ENCODE measurements at regions not wholly inside any gene's neighbourhood (a gene's known extent, or its start where the extent isn't known, plus 50 kb on each side); places are given as distances from the start of the nearest gene placed in this dataset.
"Not testable (repeated sequence)": the region's sequence is repeated elsewhere in the genome, so short reads cannot be mapped to it uniquely, and the experiment has no call there.

- Mint-ChIP-seq H3K27ac (no peak overlapping the region), H3K4me3 (no peak overlapping the region), H3K36me3 (ENCODE audit: low read depth) (no peaks in the 10 kb centered on the region), H3K27me3 (ENCODE audit: low read depth) (no peaks in the 10 kb centered on the region), H3K4me1 (ENCODE audit: low read depth) (no peaks in the 10 kb centered on the region), H3K9me3 (ENCODE audit: insufficient read depth) (no peaks in the 10 kb centered on the region)
- POLR2A ChIA-PET, result no interaction called here
- no peak for ATAC-seq
- no peak for DNase-seq
- CTCF ChIA-PET, result no interaction called here
Measured at GRCh38 chr7:125241548-125241947, 311.9 kb upstream of the POT1 start.

GRCh38 chr7:125222596-125222995, 293.0 kb upstream of the POT1 start:
- ChIA-PET POLR2A (no interaction called here), CTCF (no interaction called here)
- H3K9me3 Mint-ChIP-seq (ENCODE audit: insufficient read depth), result no peaks in the 10 kb centered on the region
- H3K27me3 Mint-ChIP-seq (ENCODE audit: low read depth), result no peaks in the 10 kb centered on the region
- ATAC-seq, result no peak
- H3K27ac Mint-ChIP-seq, result no peak overlapping the region
- H3K4me1 Mint-ChIP-seq (ENCODE audit: low read depth), result no peaks in the 10 kb centered on the region
- DNase-seq, result no peak
- no peak overlapping the region for H3K4me3 Mint-ChIP-seq
- H3K36me3 Mint-ChIP-seq (ENCODE audit: low read depth), result no peaks in the 10 kb centered on the region

GRCh38 chr7:125218076-125218475, 288.5 kb upstream of the POT1 start:
- H3K36me3 Mint-ChIP-seq (ENCODE audit: low read depth), result no peaks in the 10 kb centered on the region
- H3K9me3 Mint-ChIP-seq (ENCODE audit: insufficient read depth), result peaks cover 4% of the 10 kb centered on the region
- CTCF ChIA-PET, result no interaction called here
- DNase-seq (no peak), ATAC-seq (no peak)
- POLR2A ChIA-PET, result no interaction called here
- H3K4me1 Mint-ChIP-seq (ENCODE audit: low read depth), result no peaks in the 10 kb centered on the region
- no peak overlapping the region for H3K4me3 Mint-ChIP-seq
- no peaks in the 10 kb centered on the region for H3K27me3 Mint-ChIP-seq (ENCODE audit: low read depth)
- H3K27ac Mint-ChIP-seq, result no peak overlapping the region

- no peaks in the 10 kb centered on the region for H3K27me3 Mint-ChIP-seq (ENCODE audit: low read depth)
- H3K9me3 Mint-ChIP-seq (ENCODE audit: insufficient read depth), result no peaks in the 10 kb centered on the region
- ChIA-PET POLR2A (no interaction called here), CTCF (no interaction called here)
- H3K36me3 Mint-ChIP-seq (ENCODE audit: low read depth), result no peaks in the 10 kb centered on the region
- no peak for ATAC-seq
- no peak overlapping the region for H3K4me3 Mint-ChIP-seq
- no peak overlapping the region for H3K27ac Mint-ChIP-seq
- H3K4me1 Mint-ChIP-seq (ENCODE audit: low read depth), result no peaks in the 10 kb centered on the region
- no peak for DNase-seq
Measured at GRCh38 chr7:125201002-125201401, 271.4 kb upstream of the POT1 start.

- no peak overlapping the region for H3K27ac Mint-ChIP-seq
- DNase-seq (no peak), ATAC-seq (no peak)
- ChIA-PET POLR2A (no interaction called here), CTCF (no interaction called here)
- no peaks in the 10 kb centered on the region for H3K9me3 Mint-ChIP-seq (ENCODE audit: insufficient read depth)
- H3K36me3 Mint-ChIP-seq (ENCODE audit: low read depth), result no peaks in the 10 kb centered on the region
- H3K27me3 Mint-ChIP-seq (ENCODE audit: low read depth), result no peaks in the 10 kb centered on the region
- H3K4me3 Mint-ChIP-seq, result no peak overlapping the region
- no peaks in the 10 kb centered on the region for H3K4me1 Mint-ChIP-seq (ENCODE audit: low read depth)
Measured at GRCh38 chr7:125197731-125198393, 268.2 kb upstream of the POT1 start.

- POLR2A ChIA-PET, result no interaction called here
- no peaks in the 10 kb centered on the region for H3K27me3 Mint-ChIP-seq (ENCODE audit: low read depth)
Measured at GRCh38 chr7:125195156-125195555, 265.5 kb upstream of the POT1 start.

GRCh38 chr7:125193263-125193662, 263.6 kb upstream of the POT1 start:
- Mint-ChIP-seq H3K4me1 (ENCODE audit: low read depth) (no peaks in the 10 kb centered on the region), H3K4me3 (no peak overlapping the region), H3K27me3 (ENCODE audit: low read depth) (no peaks in the 10 kb centered on the region), H3K36me3 (ENCODE audit: low read depth) (no peaks in the 10 kb centered on the region), H3K27ac (no peak overlapping the region), H3K9me3 (ENCODE audit: insufficient read depth) (peaks cover 7% of the 10 kb centered on the region)
- DNase-seq (no peak), ATAC-seq (no peak)
- ChIA-PET CTCF (no interaction called here), POLR2A (no interaction called here)

More at GRCh38 chr7:125195156-125195555, 265.5 kb upstream of the POT1 start:
- ATAC-seq (no peak), DNase-seq (no peak)
- H3K4me1 Mint-ChIP-seq (ENCODE audit: low read depth), result no peaks in the 10 kb centered on the region
- H3K4me3 Mint-ChIP-seq, result no peak overlapping the region
- H3K27ac Mint-ChIP-seq, result no peak overlapping the region
- CTCF ChIA-PET, result no interaction called here
- no peaks in the 10 kb centered on the region for H3K36me3 Mint-ChIP-seq (ENCODE audit: low read depth)
- H3K9me3 Mint-ChIP-seq (ENCODE audit: insufficient read depth), result peaks cover 7% of the 10 kb centered on the region

- H3K4me1 Mint-ChIP-seq (ENCODE audit: low read depth), result no peaks in the 10 kb centered on the region
- H3K27me3 Mint-ChIP-seq (ENCODE audit: low read depth), result no peaks in the 10 kb centered on the region
- CTCF ChIA-PET, result no interaction called here
- POLR2A ChIA-PET, result no interaction called here
- no peak overlapping the region for H3K27ac Mint-ChIP-seq
- ATAC-seq (no peak), DNase-seq (no peak)
- no peaks in the 10 kb centered on the region for H3K36me3 Mint-ChIP-seq (ENCODE audit: low read depth)
- no peaks in the 10 kb centered on the region for H3K9me3 Mint-ChIP-seq (ENCODE audit: insufficient read depth)
- H3K4me3 Mint-ChIP-seq, result no peak overlapping the region
Measured at GRCh38 chr7:125184801-125185200, 255.2 kb upstream of the POT1 start.

- H3K36me3 Mint-ChIP-seq (ENCODE audit: low read depth); H3K9me3 Mint-ChIP-seq (ENCODE audit: insufficient read depth); DNase-seq; H3K27me3 Mint-ChIP-seq (ENCODE audit: low read depth); H3K4me1 Mint-ChIP-seq (ENCODE audit: low read depth); ATAC-seq; POLR2A ChIA-PET; H3K27ac Mint-ChIP-seq; CTCF ChIA-PET; H3K4me3 Mint-ChIP-seq: not testable (repeated sequence)
Measured at GRCh38 chr7:125181569-125182267, 252.1 kb upstream of the POT1 start.

- Mint-ChIP-seq H3K9me3 (ENCODE audit: insufficient read depth) (no peaks in the 10 kb centered on the region), H3K36me3 (ENCODE audit: low read depth) (no peaks in the 10 kb centered on the region), H3K4me1 (ENCODE audit: low read depth) (no peaks in the 10 kb centered on the region), H3K4me3 (no peak overlapping the region), H3K27ac (no peak overlapping the region), H3K27me3 (ENCODE audit: low read depth) (no peaks in the 10 kb centered on the region)
- ChIA-PET POLR2A (no interaction called here), CTCF (no interaction called here)
- no peak for ATAC-seq
- DNase-seq, result no peak
Measured at GRCh38 chr7:125173571-125173970, 243.9 kb upstream of the POT1 start.

- peaks cover 3% of the 10 kb centered on the region for H3K9me3 Mint-ChIP-seq (ENCODE audit: insufficient read depth)
- no peak for DNase-seq
- ChIA-PET CTCF (no interaction called here), POLR2A (no interaction called here)
- H3K4me3 Mint-ChIP-seq, result no peak overlapping the region
- ATAC-seq, result no peak
- H3K4me1 Mint-ChIP-seq (ENCODE audit: low read depth), result no peaks in the 10 kb centered on the region
- H3K36me3 Mint-ChIP-seq (ENCODE audit: low read depth), result no peaks in the 10 kb centered on the region
- no peaks in the 10 kb centered on the region for H3K27me3 Mint-ChIP-seq (ENCODE audit: low read depth)
- no peak overlapping the region for H3K27ac Mint-ChIP-seq
Measured at GRCh38 chr7:125169088-125169487, 239.5 kb upstream of the POT1 start.

- DNase-seq (no peak), ATAC-seq (no peak)
- H3K36me3 Mint-ChIP-seq (ENCODE audit: low read depth), result no peaks in the 10 kb centered on the region
- no peak overlapping the region for H3K4me3 Mint-ChIP-seq
- no peaks in the 10 kb centered on the region for H3K27me3 Mint-ChIP-seq (ENCODE audit: low read depth)
- H3K27ac Mint-ChIP-seq, result no peak overlapping the region
- POLR2A ChIA-PET, result no interaction called here
- H3K4me1 Mint-ChIP-seq (ENCODE audit: low read depth), result no peaks in the 10 kb centered on the region
- H3K9me3 Mint-ChIP-seq (ENCODE audit: insufficient read depth), result no peaks in the 10 kb centered on the region
- CTCF ChIA-PET, result no interaction called here
Measured at GRCh38 chr7:125154930-125155329, 225.3 kb upstream of the POT1 start.

GRCh38 chr7:125149151-125149550, 219.5 kb upstream of the POT1 start:
- Mint-ChIP-seq H3K4me1 (ENCODE audit: low read depth) (no peaks in the 10 kb centered on the region), H3K4me3 (no peak overlapping the region), H3K27ac (no peak overlapping the region), H3K27me3 (ENCODE audit: low read depth) (no peaks in the 10 kb centered on the region), H3K9me3 (ENCODE audit: insufficient read depth) (no peaks in the 10 kb centered on the region), H3K36me3 (ENCODE audit: low read depth) (no peaks in the 10 kb centered on the region)
- POLR2A ChIA-PET, result no interaction called here
- no peak for DNase-seq
- no peak for ATAC-seq
- CTCF ChIA-PET, result no interaction called here

Data from activated CD8-positive, alpha-beta T cell treated with anti-CD3 and anti-CD28 coated beads, Interleukin-2, amount 10 ng/mL, durations not matched to agents 7 days and 5 days (primary cell).